Loucy (cell line): ENCODE measurements at regions not wholly inside any gene's neighbourhood (a gene's known extent, or its start where the extent isn't known, plus 50 kb on each side); places are given as distances from the start of the nearest gene placed in this dataset.

Source experiments
- EZH2phosphoT487 ChIP-seq: fragments of 200-600 bp; IDR thresholded peaks from 2 replicates; pipeline ENCODE4 v1.6.1; 2018; ENCODE audit warnings: antibody characterized with exemption, mild to moderate bottlenecking, moderate library complexity, borderline replicate concordance
- TF ChIP-seq, protein P1 (sequence below): fragments of 200-600 bp; sonication (generic); conservative IDR thresholded peaks from 2 replicates; pipeline ENCODE4 v1.5.1; 2014; ENCODE audit warnings: mild to moderate bottlenecking, antibody characterized with exemption, low read length

DNA sequence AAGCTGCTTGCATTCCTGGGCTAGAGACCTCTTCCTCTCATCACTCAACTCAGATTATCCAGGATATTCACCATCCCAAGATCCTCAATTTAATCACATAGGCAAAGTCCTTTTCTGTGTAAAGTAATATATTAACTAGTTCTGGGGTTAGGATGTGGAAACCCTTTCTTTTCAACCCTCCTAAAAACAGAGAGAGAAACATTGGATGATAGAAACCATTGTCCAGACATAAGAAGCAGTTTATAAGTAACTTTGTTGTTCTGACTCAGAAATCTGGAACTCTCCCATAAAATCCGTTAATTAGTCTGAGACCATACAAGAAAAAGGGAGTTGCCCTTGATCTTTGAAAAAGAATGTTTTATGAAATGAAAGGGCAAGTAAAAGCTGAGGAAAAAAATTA is 817.1 kb upstream of the CDH9 start:
- TF ChIP-seq, protein P1, sequence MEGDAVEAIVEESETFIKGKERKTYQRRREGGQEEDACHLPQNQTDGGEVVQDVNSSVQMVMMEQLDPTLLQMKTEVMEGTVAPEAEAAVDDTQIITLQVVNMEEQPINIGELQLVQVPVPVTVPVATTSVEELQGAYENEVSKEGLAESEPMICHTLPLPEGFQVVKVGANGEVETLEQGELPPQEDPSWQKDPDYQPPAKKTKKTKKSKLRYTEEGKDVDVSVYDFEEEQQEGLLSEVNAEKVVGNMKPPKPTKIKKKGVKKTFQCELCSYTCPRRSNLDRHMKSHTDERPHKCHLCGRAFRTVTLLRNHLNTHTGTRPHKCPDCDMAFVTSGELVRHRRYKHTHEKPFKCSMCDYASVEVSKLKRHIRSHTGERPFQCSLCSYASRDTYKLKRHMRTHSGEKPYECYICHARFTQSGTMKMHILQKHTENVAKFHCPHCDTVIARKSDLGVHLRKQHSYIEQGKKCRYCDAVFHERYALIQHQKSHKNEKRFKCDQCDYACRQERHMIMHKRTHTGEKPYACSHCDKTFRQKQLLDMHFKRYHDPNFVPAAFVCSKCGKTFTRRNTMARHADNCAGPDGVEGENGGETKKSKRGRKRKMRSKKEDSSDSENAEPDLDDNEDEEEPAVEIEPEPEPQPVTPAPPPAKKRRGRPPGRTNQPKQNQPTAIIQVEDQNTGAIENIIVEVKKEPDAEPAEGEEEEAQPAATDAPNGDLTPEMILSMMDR, result no peak
- no peak for TF ChIP-seq EZH2phosphoT487
